ENCODE measurements at regions not wholly inside any gene's neighbourhood (a gene's known extent, or its start where the extent isn't known, plus 50 kb on each side); places are given as distances from the start of the nearest gene placed in this dataset.

DNA sequence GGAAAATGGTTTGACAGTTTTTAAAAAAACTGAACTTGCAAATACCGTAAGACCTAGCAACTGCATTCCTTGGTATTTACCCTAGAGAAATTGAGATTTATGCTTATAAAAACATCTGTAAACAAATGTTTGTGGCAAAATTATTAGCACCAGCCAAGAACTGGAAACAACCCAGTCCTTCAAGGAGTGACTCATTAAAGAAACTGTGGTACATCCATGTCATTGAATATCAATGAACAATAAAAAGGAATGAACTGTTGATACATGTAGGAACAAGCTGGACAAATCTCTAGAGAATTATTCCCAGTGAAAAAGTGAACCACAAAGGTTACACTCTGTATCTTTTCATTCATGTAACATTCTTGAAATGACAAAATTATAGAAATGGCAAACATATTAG is 240.2 kb upstream of the ADAMTS3 start:
- TF ChIP-seq POLR2AphosphoS5 (IDR thresholded peaks at IDR 0.05; ENCODE audit: borderline replicate concordance, low read depth, low read length) (no peak), EZH2 (IDR thresholded peaks at IDR 0.05) (no peak)

All from SK-N-MC (cell line).